Prostate gland (tissue), 2 donors: ENCODE measurements at regions not wholly inside any gene's neighbourhood (a gene's known extent, or its start where the extent isn't known, plus 50 kb on each side); places are given as distances from the start of the nearest gene placed in this dataset.

Experiments used
- DNase-seq: peaks from one replicate; pipeline ENCODE4 v3.0.0-alpha.2; 2019; ENCODE audit warnings: low spot score
- H3K27ac ChIP-seq, 2 donors: fragments of 200-600 bp; sonication (generic); 2 replicates each; pipeline ENCODE4 v1.5.1; 2017 to 2019
- H3K27me3 ChIP-seq: fragments of 200-600 bp; sonication (generic); replicated peaks from 2 replicates; pipeline ENCODE4 v1.5.1; 2019; ENCODE audit not compliant: insufficient read depth
- H3K36me3 ChIP-seq, 2 donors: fragments of 200-600 bp; sonication (generic); 1 replicate in 1 of 2; 2 replicates in 1 of 2; pipeline versions ENCODE4 v1.5.1 to v1.8.1; 2017 to 2019
- H3K4me1 ChIP-seq: fragments of 200-600 bp; sonication (generic); replicated peaks from 2 replicates; pipeline ENCODE4 v1.5.1; 2019
- H3K4me3 ChIP-seq, 2 donors: fragments of 200-600 bp; sonication (generic); 2 replicates each; pipeline ENCODE4 v1.5.1; 2017 to 2019
- H3K9me3 ChIP-seq: fragments of 200-600 bp; sonication (generic); 2 replicates; pipeline ENCODE4 v1.5.1; 2017
- CTCF ChIP-seq, 4 experiments: fragments of 200-600 bp in 2 of 4; fragments of 450-650 bp in 2 of 4; sonication (generic) in 2 of 4; IDR thresholded peaks; 1 replicate in 3 of 4; 2 replicates in 1 of 4; pipeline ENCODE4 v1.5.1; 2016 to 2019; ENCODE audit warnings: antibody characterized with exemption in 4 of 4, mild to moderate bottlenecking in 2 of 4, moderate library complexity in 2 of 4
- POLR2A ChIP-seq: fragments of 450-650 bp; IDR thresholded peaks from one replicate; pipeline ENCODE4 v1.6.1; 2016; ENCODE audit warnings: antibody characterized with exemption, mild to moderate bottlenecking
- POLR2AphosphoS5 ChIP-seq: sonication (generic); formaldehyde crosslinking; IDR thresholded peaks from one replicate; pipeline ENCODE4 v1.6.1; 2017; ENCODE audit warnings: antibody characterized with exemption
- WGBS: methylation state at CpG from one replicate; pipeline ENCODE4 v1.1.5; 2018; 5-methylcytosine and 5-hydroxymethylcytosine counted together
- intact Hi-C: fragments of 100-400 bp; cut with DNase I; formaldehyde crosslinking; loops from one replicate; pipeline ENCODE4 v1.14.2; 2022

DNA sequence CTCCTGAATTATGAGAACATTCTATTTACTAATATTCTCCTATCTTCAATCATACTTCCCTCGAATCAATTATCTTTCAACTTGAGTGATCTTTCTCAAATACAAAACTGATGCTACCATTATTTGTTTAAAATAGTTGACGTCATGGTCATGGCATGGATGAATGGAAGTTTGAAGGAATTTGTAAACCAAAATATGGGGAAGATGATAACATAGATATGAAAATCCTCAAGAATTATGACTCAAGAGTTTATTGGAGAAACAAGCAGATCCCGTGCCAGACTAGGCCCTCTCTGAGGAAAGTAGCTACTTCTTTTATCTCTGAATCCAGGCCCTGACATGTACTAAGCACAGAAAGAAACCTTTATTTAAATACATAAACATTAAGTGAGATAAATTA, 270.4 kb upstream of the MC4R start:
- DNase-seq: no peak
- Histone ChIP-seq H3K4me1 (no peaks in the 10 kb centered on the region), H3K36me3 (no peaks in the 10 kb centered on the region), H3K9me3 (no peaks in the 10 kb centered on the region), H3K27me3 (no peaks in the 10 kb centered on the region), H3K4me3 (no peak overlapping the region), H3K27ac (no peak overlapping the region)
- intact Hi-C loops: no loop called here
- 31% methylated on average over 3 of the region's 3 CpGs for WGBS
- no peak for TF ChIP-seq POLR2AphosphoS5
- no peak for TF ChIP-seq POLR2A
- TF ChIP-seq CTCF (IDR thresholded peaks at IDR 0.05): no peak

DNA sequence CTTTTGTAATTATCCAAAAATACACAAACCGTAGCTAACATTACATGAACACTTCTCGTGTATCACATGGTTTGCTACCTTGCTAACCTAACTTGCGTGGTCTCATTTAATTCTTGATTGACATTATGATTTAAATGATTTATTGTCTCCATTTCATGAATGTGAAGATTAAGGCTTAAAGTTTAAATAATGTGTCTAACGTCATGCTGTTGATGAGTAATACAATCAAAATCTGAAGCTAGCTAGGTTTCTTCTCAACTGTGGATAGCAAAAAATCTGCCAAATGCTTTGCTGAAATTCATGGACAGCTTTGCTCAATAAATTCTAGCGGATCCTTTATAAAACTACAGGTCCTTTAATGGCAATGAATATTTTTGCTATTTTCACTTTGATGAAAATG, 274.1 kb upstream of the MC4R start:
- TF ChIP-seq POLR2AphosphoS5 (no peak), CTCF (IDR thresholded peaks at IDR 0.05) (no peak), POLR2A (no peak)
- WGBS: 69% methylated on average over 5 of the region's 5 CpGs
- H3K27me3 ChIP-seq: no peaks in the 10 kb centered on the region
- no peaks in the 10 kb centered on the region for H3K4me1 ChIP-seq
- H3K9me3 ChIP-seq: no peaks in the 10 kb centered on the region
- no peak overlapping the region for H3K27ac ChIP-seq
- no peak for DNase-seq
- H3K4me3 ChIP-seq: no peak overlapping the region
- H3K36me3 ChIP-seq: no peaks in the 10 kb centered on the region
- intact Hi-C loops: no loop called here

DNA sequence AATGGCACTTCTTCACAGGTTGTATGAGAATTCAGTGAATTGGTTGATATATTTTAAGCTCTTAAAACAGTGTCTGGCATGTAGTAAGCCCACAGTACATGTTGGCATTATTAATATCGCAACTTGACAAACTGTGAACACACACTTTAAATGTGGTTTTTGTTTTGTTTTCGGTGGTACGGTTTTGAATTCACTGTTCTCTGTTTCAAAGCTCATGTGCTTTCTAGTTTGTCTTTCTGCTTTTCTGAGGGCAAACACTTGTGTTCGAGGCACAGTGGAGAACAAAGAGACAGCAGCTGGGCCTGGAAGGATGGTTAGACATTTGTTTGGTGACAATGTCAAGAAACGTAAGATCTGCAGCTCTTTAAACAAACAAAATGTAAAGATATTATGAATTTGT, 276.5 kb upstream of the MC4R start:
- no peak for DNase-seq
- H3K4me1 ChIP-seq: no peaks in the 10 kb centered on the region
- intact Hi-C loops: no loop called here
- no peak overlapping the region for H3K27ac ChIP-seq
- H3K36me3 ChIP-seq: no peaks in the 10 kb centered on the region
- H3K27me3 ChIP-seq: no peaks in the 10 kb centered on the region
- H3K9me3 ChIP-seq: no peaks in the 10 kb centered on the region
- WGBS: 51% methylated on average over 5 of the region's 5 CpGs
- TF ChIP-seq POLR2A: no peak
- TF ChIP-seq POLR2AphosphoS5: no peak
- TF ChIP-seq CTCF (IDR thresholded peaks at IDR 0.05): no peak
- no peak overlapping the region for H3K4me3 ChIP-seq

- intact Hi-C loops: no loop called here
- Histone ChIP-seq H3K36me3 (no peaks in the 10 kb centered on the region), H3K27me3 (no peaks in the 10 kb centered on the region), H3K4me1 (no peaks in the 10 kb centered on the region), H3K4me3 (no peak overlapping the region), H3K27ac (no peak overlapping the region), H3K9me3 (no peaks in the 10 kb centered on the region)
- 28% methylated on average over 3 of the region's 3 CpGs for WGBS
- DNase-seq: no peak
- TF ChIP-seq POLR2A (no peak), POLR2AphosphoS5 (no peak)
Measured at GRCh38 chr18:60649842-60650536, 277.4 kb upstream of the MC4R start.

DNA sequence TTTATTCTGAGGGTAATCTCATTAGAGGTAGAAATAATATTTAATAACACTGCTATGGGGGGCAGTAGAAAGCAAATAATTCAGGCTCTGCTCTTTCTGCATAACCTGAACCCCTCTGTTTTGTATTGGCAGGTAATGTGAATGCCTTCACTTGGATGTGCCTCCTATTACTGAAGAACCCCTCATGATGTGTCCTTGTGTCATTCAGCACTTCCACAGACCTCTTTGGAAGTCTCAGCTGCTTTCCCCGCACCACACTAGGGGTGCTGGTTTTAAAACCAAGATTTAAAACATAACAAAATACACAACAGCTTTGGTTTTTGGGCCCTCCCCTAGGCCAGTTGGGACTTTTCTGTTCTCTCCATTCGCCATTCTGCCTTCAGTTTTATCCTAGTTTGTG, 281.7 kb upstream of the MC4R start:
- Histone ChIP-seq H3K27ac (no peak overlapping the region), H3K9me3 (no peaks in the 10 kb centered on the region), H3K4me3 (no peak overlapping the region), H3K36me3 (no peaks in the 10 kb centered on the region), H3K4me1 (no peaks in the 10 kb centered on the region), H3K27me3 (no peaks in the 10 kb centered on the region)
- intact Hi-C loops: no loop called here
- WGBS: 89% methylated on average over 2 of the region's 2 CpGs
- TF ChIP-seq POLR2AphosphoS5 (no peak), CTCF (IDR thresholded peaks at IDR 0.05) (no peak), POLR2A (no peak)
- DNase-seq: no peak
